IMR-90 (cell line): ENCODE measurements at regions not wholly inside any gene's neighbourhood (a gene's known extent, or its start where the extent isn't known, plus 50 kb on each side); places are given as distances from the start of the nearest gene placed in this dataset.

ENCODE experiments used
- ATAC-seq: fragments of 200-7000 bp; cut with Tn5 transposase; 2 replicates; pipeline ENCODE4 v1.9.1; 2020; ENCODE audit warnings: low read depth, mild to moderate bottlenecking, moderate library complexity
- BruUV-seq: library from RNA; stranded (reverse); fragments of 400-500 nt; replicated peaks from 2 replicates; lab custom pipeline; 2021; lab: Mats Ljungman, UMichigan
- CTCF ChIA-PET: fragments of 300-600 bp; formaldehyde crosslinking; extraction: SDS; loops from one replicate; lab custom pipeline; 2021; ENCODE audit warnings: antibody characterized with exemption; lab: Yijun Ruan, JAX
- POLR2A ChIA-PET: fragments of 300-600 bp; sonication (Branson Sonifier 250); formaldehyde crosslinking; loops from one replicate; lab custom pipeline; 2022; ENCODE audit warnings: antibody characterized with exemption; ENCODE audit not compliant: unreplicated experiment; lab: Charles Lee
- DNase-seq: peaks from one replicate; pipeline ENCODE4 v3.0.0; 2013
- H2AFZ ChIP-seq: replicated peaks from 2 replicates; pipeline ENCODE3; 2013; ENCODE audit warnings: low read length, mild to moderate bottlenecking; ENCODE audit not compliant: poor library complexity
- H2AK5ac ChIP-seq: 2 replicates; pipeline ENCODE4 v1.6.1; 2013; ENCODE audit warnings: low read depth, low read length, inconsistent platforms
- H2AK9ac ChIP-seq: replicated peaks from 2 replicates; pipeline ENCODE3; 2013; ENCODE audit warnings: mild to moderate bottlenecking, low read depth, low read length, moderate library complexity; ENCODE audit not compliant: poor library complexity
- H2BK120ac ChIP-seq: 2 replicates; pipeline ENCODE4 v1.6.1; 2013; ENCODE audit warnings: low read depth, low read length, inconsistent platforms
- H2BK15ac ChIP-seq: 3 replicates; pipeline ENCODE4 v1.6.1; 2013; ENCODE audit warnings: low read depth, low read length, inconsistent platforms
- H2BK20ac ChIP-seq: 2 replicates; pipeline ENCODE4 v1.6.1; 2013; ENCODE audit warnings: low read depth, mild to moderate bottlenecking, inconsistent platforms, low read length, moderate library complexity
- H2BK5ac ChIP-seq: 2 replicates; pipeline ENCODE4 v1.6.1; 2013; ENCODE audit warnings: mild to moderate bottlenecking, low read depth, low read length, inconsistent platforms; ENCODE audit not compliant: poor library complexity, severe bottlenecking
- H3K14ac ChIP-seq: replicated peaks from 2 replicates; pipeline ENCODE4 v1.6.1; 2013; ENCODE audit warnings: low read depth, low read length, inconsistent platforms
- H3K18ac ChIP-seq: 2 replicates; pipeline ENCODE4 v1.6.1; 2013; ENCODE audit warnings: low read depth, low read length, control low read depth
- H3K23ac ChIP-seq: 2 replicates; pipeline ENCODE4 v1.6.1; 2013; ENCODE audit warnings: low read depth, low read length, inconsistent platforms
- H3K27ac ChIP-seq: 2 replicates; pipeline ENCODE4 v1.5.1; 2013; ENCODE audit warnings: mild to moderate bottlenecking, control low read depth, low read length; ENCODE audit not compliant: insufficient read depth
- H3K27me3 ChIP-seq: 2 replicates; pipeline ENCODE4 v1.6.1; 2013; ENCODE audit warnings: low read length; ENCODE audit not compliant: control insufficient read depth, insufficient read depth
- H3K36me3 ChIP-seq: 2 replicates; pipeline ENCODE4 v1.6.1; 2013; ENCODE audit warnings: low read length, mixed read lengths; ENCODE audit not compliant: control insufficient read depth, insufficient read depth
- H3K4ac ChIP-seq: 2 replicates; pipeline ENCODE4 v1.6.1; 2013; ENCODE audit warnings: low read depth, low read length, inconsistent platforms
- H3K4me1 ChIP-seq: 2 replicates; pipeline ENCODE4 v1.6.1; 2013; ENCODE audit warnings: low read length, mixed read lengths; ENCODE audit not compliant: control insufficient read depth, insufficient read depth
- H3K4me2 ChIP-seq: 2 replicates; pipeline ENCODE4 v1.6.1; 2013; ENCODE audit warnings: low read depth, mild to moderate bottlenecking, control low read depth, low read length, moderate library complexity
- H3K4me3 ChIP-seq: 2 replicates; pipeline ENCODE4 v1.5.1; 2013; ENCODE audit warnings: low read depth, mild to moderate bottlenecking, control low read depth, low read length, moderate library complexity; ENCODE audit not compliant: insufficient read depth
- H3K56ac ChIP-seq: 2 replicates; pipeline ENCODE4 v1.6.1; 2013; ENCODE audit warnings: low read length, inconsistent platforms; ENCODE audit not compliant: insufficient read depth; ENCODE audit errors: extremely low read depth
- H3K79me1 ChIP-seq, 2 experiments: 2 replicates each; pipeline ENCODE4 v1.6.1; 2013; ENCODE audit warnings: low read length in 2 of 2, inconsistent platforms in 1 of 2, low read depth in 1 of 2
- H3K9ac ChIP-seq: 2 replicates; pipeline ENCODE4 v1.6.1; 2013; ENCODE audit warnings: low read depth, low read length, control low read depth
- H3K9me1 ChIP-seq: 2 replicates; pipeline ENCODE4 v1.6.1; 2013; ENCODE audit warnings: low read length, inconsistent platforms; ENCODE audit not compliant: insufficient read depth
- H3K9me3 ChIP-seq: 2 replicates; pipeline ENCODE4 v1.6.1; 2013; ENCODE audit warnings: low read length; ENCODE audit not compliant: control insufficient read depth, insufficient read depth
- H4K20me1 ChIP-seq: 2 replicates; pipeline ENCODE4 v1.6.1; 2013; ENCODE audit warnings: low read length, inconsistent platforms; ENCODE audit not compliant: insufficient read depth
- H4K5ac ChIP-seq: 2 replicates; pipeline ENCODE4 v1.6.1; 2013; ENCODE audit warnings: mild to moderate bottlenecking, low read depth, low read length, control low read depth
- H4K8ac ChIP-seq, 2 experiments: 2 replicates each; pipeline ENCODE4 v1.6.1; 2013; ENCODE audit warnings: low read depth in 2 of 2, low read length in 2 of 2, control low read depth in 1 of 2, inconsistent platforms in 1 of 2
- H4K91ac ChIP-seq: 2 replicates; pipeline ENCODE4 v1.6.1; 2013; ENCODE audit warnings: low read depth, low read length, inconsistent platforms; ENCODE audit not compliant: insufficient read depth
- MXI1 ChIP-seq: IDR thresholded peaks from 2 replicates; pipeline ENCODE4 v1.6.1; 2012; ENCODE audit warnings: low read depth, mild to moderate bottlenecking, low read length, moderate library complexity, borderline replicate concordance
- WGBS, 2 experiments: methylation state at CpG; one replicate each; pipeline versions ENCODE4 v1.1.5 to v1.1.7; 2013; ENCODE audit warnings: missing lambda C conversion rate in 2 of 2; ENCODE audit not compliant: insufficient read length in 1 of 2; ENCODE audit errors: extremely low coverage in 2 of 2; 5-methylcytosine and 5-hydroxymethylcytosine counted together
- dilution Hi-C: fragments of 300-500 bp; cut with HindIII; formaldehyde crosslinking; loops from one replicate; pipeline ENCODE4 v1.14.3; 2018; ENCODE audit warnings: low sequenced_read_pairs; ENCODE audit not compliant: unreplicated experiment
- in situ Hi-C: fragments of 300-500 bp; cut with MboI; formaldehyde crosslinking; loops from 3 replicates; pipeline ENCODE4 v1.14.3; 2019; ENCODE audit warnings: low sequenced_read_pairs, inconsistent platforms, mixed read lengths
- intact Hi-C: fragments of 100-400 bp; cut with micrococcal nuclease; formaldehyde crosslinking; loops from 2 replicates; pipeline ENCODE4 v1.10.0; 2022

GRCh38 chr5:91232523-91232922, 150.6 kb downstream of the ARRDC3 start:
- no peak for ATAC-seq
- Histone ChIP-seq H3K27me3 (no peaks in the 10 kb centered on the region), H3K79me1 (no peaks in the 10 kb centered on the region), H2AFZ (no peak overlapping the region), H2AK9ac (no peak overlapping the region), H3K14ac (no peak overlapping the region), H3K4me1 (no peaks in the 10 kb centered on the region), H3K56ac (no peak overlapping the region), H3K27ac (no peak overlapping the region), H3K36me3 (no peaks in the 10 kb centered on the region), H2BK15ac (no peak overlapping the region), H2BK20ac (no peak overlapping the region), H3K4me2 (no peak overlapping the region), H3K23ac (no peak overlapping the region), H4K91ac (no peak overlapping the region), H3K4me3 (no peak overlapping the region), H3K18ac (no peak overlapping the region), H3K9me1 (no peaks in the 10 kb centered on the region), H4K8ac (no peak overlapping the region), H2BK5ac (no peak overlapping the region), H2BK120ac (no peak overlapping the region), H3K9ac (no peak overlapping the region), H2AK5ac (no peak overlapping the region), H4K20me1 (no peaks in the 10 kb centered on the region), H3K9me3 (no peaks in the 10 kb centered on the region; the same call in 1 of the 2 replicates), H4K5ac (no peak overlapping the region), H3K4ac (no peak overlapping the region)
- no peak for DNase-seq
- intact Hi-C loops, result no loop called here
- dilution Hi-C loops, result no loop called here
- TF ChIP-seq MXI1, result no peak
- ChIA-PET CTCF (interaction anchor here (1.6 kb wide), 1 partner anchor 12 kb away, joined by 4 read pairs; no protein-coding TSS in a partner anchor), POLR2A (no interaction called here)
- in situ Hi-C loops, result no loop called here
- WGBS, 2 experiments, result no CpG with 5 or more reads among the region's 3 CpGs
- BruUV-seq, result no TSS peak
